BLaER1 (cell line): ENCODE measurements at regions not wholly inside any gene's neighbourhood (a gene's known extent, or its start where the extent isn't known, plus 50 kb on each side); places are given as distances from the start of the nearest gene placed in this dataset.
"Not testable (repeated sequence)": the region's sequence is repeated elsewhere in the genome, so short reads cannot be mapped to it uniquely, and the experiment has no call there.

Experiments used
- H3K27ac ChIP-seq: shearing (Covaris generic); formaldehyde crosslinking; 2 replicates; pipeline ENCODE4 v1.8.1; 2022
- H3K27me3 ChIP-seq: shearing (Covaris generic); formaldehyde crosslinking; 2 replicates; pipeline ENCODE4 v1.8.1; 2022
- H3K36me3 ChIP-seq: shearing (Covaris generic); formaldehyde crosslinking; 2 replicates; pipeline ENCODE4 v1.8.1; 2022
- H3K4me1 ChIP-seq: shearing (Covaris generic); formaldehyde crosslinking; 2 replicates; pipeline ENCODE4 v1.8.1; 2022
- H3K4me2 ChIP-seq: shearing (Covaris generic); formaldehyde crosslinking; 2 replicates; pipeline ENCODE4 v1.8.1; 2022
- H3K4me3 ChIP-seq: shearing (Covaris generic); formaldehyde crosslinking; 2 replicates; pipeline ENCODE4 v1.8.1; 2022
- H3K9ac ChIP-seq: shearing (Covaris generic); formaldehyde crosslinking; 2 replicates; pipeline ENCODE4 v1.8.1; 2022
- H3K9me3 ChIP-seq: shearing (Covaris generic); formaldehyde crosslinking; 2 replicates; pipeline ENCODE4 v1.8.1; 2022
- H4K20me1 ChIP-seq: shearing (Covaris generic); formaldehyde crosslinking; 2 replicates; pipeline ENCODE4 v1.8.1; 2022
- Cebpa-rat ChIP-seq: shearing (Covaris generic); IDR thresholded peaks from 2 replicates; pipeline ENCODE4 v1.8.1; 2022

DNA sequence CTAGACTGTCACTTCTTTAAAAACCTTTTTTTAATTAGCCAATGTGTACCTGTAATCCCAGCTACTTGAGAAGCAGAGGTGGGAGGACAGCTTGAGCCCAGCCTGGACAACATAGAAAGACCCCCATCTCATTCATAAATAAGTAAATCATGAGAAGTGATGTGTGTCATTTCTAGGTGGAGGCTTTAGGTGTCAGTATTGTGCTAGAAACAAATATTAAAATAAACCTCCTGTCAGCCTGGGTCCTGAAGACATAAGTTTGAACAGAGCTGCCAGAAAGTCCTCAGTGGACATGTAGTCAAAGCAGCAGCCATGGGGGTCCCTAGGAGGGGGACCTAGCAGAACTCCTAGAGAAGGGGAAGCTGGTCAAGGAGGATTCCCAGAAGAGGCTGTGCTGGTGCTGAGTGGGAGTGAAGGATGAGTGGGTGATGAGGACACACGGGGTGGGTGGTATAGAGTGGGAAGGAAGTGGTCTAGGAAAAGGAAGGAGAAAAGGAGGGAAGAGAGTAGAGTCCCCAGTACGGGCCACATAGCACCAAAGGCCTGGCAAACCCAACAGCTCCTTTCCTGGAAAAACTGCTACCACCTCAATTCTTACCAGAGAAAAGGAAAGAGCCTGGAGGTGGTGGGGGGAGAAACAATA is 316.6 kb upstream of the NCKAP5 start:
- Histone ChIP-seq H3K4me1 (peaks cover 24% of the 10 kb centered on the region), H3K4me3 (no peak overlapping the region), H3K9me3 (no peaks in the 10 kb centered on the region), H3K9ac (no peak overlapping the region), H4K20me1 (no peaks in the 10 kb centered on the region), H3K36me3 (no peaks in the 10 kb centered on the region), H3K27me3 (no peaks in the 10 kb centered on the region), H3K27ac (no peak overlapping the region), H3K4me2 (peak overlapping the region; percentile 22; the same call in 1 of the 2 replicates)
- TF ChIP-seq Cebpa-rat: no peak

DNA sequence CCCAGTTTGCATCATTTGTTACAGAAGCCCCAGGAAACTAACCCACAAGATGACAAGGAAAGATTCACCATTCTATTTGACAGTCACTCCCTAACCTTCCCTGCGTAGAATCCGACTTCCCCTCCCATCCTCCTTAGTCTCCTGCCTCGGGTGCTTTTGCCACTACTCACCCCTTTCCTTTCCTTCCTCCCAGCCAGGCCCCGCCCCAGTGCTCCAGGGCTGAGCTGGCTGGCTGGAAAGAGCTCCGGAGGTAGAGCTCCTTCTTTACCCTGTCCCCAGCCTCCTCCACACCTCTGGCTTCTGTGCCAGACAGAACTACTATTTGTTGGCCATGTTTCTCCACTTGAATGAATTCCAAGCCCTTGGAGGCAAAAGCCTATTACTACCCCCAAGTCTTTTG is 317.6 kb upstream of the NCKAP5 start:
- Histone ChIP-seq H3K4me1 (peaks cover 24% of the 10 kb centered on the region), H3K9ac (no peak overlapping the region), H3K36me3 (no peaks in the 10 kb centered on the region), H3K4me2 (no peak overlapping the region), H3K9me3 (no peaks in the 10 kb centered on the region), H3K27me3 (no peaks in the 10 kb centered on the region), H3K4me3 (no peak overlapping the region), H4K20me1 (no peaks in the 10 kb centered on the region), H3K27ac (no peak overlapping the region)
- no peak for TF ChIP-seq Cebpa-rat

DNA sequence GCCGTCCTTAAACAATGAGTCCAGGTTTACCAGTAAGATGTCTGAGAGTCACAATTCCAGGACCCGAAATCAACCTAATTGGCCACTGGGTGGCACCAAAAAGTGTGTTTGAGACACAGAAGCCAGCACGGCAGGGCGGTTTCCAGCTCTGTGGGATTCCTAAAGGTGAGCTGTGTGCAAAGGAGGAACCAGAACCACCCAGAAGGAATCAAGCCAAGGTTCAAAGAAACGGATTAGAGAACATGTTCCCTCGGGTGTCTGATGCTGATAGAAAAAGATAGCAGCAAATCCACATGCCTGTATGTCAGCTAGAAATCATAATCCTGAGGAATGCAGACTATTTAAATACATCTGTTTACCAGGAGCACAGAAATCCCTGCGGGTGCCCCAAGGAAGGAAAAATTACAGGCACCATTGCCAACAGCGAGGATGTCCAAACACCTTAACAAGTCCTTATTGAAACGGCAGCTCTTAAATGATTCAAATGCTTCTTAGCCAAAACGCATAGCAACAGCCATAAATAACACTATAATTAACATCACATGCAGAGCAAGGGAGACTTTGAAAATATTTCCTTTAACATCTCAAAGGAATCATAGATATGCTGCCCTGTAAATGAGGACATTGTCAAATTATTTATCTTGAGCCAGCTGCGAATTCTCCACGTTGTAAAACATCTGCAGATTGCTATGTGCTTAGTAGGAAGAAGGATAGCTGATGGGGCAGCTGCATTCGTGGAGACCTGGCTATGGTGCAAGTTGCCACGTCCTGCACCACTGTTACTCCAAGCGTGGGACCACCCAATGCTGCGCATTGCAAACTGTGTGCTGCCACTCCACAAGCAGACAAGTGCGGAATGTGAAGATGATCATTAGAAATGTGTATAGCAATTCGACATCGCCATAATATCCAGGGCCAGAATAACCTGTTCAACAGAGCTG is 318.7 kb upstream of the NCKAP5 start:
- H3K4me3 ChIP-seq: no peak overlapping the region
- TF ChIP-seq Cebpa-rat: no peak
- H3K27ac ChIP-seq: no peak overlapping the region
- peaks cover 24% of the 10 kb centered on the region for H3K4me1 ChIP-seq
- H3K9ac ChIP-seq: no peak overlapping the region
- no peaks in the 10 kb centered on the region for H3K27me3 ChIP-seq
- no peaks in the 10 kb centered on the region for H3K9me3 ChIP-seq
- H4K20me1 ChIP-seq: no peaks in the 10 kb centered on the region
- no peaks in the 10 kb centered on the region for H3K36me3 ChIP-seq
- H3K4me2 ChIP-seq: no peak overlapping the region

DNA sequence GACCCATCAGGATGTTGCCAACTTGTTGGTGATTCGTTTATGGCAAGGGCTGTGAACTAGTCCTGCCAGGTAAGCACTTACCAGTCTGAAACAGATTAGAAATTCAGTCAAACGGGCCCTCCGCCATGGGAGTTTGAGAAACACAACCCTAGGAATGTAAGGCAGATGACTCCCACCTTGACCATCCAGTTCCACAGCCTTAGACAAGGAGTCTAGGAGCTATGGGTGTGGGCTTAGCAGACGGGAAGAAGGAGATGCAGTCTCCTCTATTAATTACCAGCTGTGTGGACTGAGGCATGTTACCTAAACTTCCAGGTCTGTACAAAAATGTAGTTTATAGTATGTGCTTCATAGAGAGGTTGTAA is 319.4 kb upstream of the NCKAP5 start:
- H3K4me3 ChIP-seq: no peak overlapping the region
- H3K9me3 ChIP-seq: peaks cover under 1% of the 10 kb centered on the region; the same call in 1 of the 2 replicates
- no peaks in the 10 kb centered on the region for H3K36me3 ChIP-seq
- H3K4me2 ChIP-seq: no peak overlapping the region
- H3K9ac ChIP-seq: no peak overlapping the region
- no peak for TF ChIP-seq Cebpa-rat
- H3K4me1 ChIP-seq: peaks cover 24% of the 10 kb centered on the region
- H3K27me3 ChIP-seq: no peaks in the 10 kb centered on the region
- no peaks in the 10 kb centered on the region for H4K20me1 ChIP-seq
- H3K27ac ChIP-seq: no peak overlapping the region

DNA sequence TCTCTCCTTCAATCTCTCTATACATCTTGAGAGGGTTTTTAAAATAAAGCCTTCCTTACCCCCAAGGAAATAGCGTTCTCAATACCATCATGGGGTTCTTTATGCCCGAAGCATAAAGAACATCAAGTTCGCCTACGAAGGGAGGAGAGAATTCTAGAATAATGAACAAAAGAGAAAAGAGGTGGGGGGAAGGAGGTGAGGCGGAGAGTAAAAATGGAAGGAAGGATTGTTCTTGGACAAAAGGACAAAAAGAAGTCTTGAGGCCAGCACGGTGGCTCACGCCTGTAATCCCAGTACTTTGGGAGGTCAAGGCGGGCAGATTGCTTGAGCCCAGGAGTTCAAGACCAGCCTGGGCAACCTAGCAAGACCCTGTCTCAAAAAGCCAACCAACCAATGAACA is 319.8 kb upstream of the NCKAP5 start:
- Histone ChIP-seq H3K4me3 (no peak overlapping the region), H4K20me1 (no peaks in the 10 kb centered on the region), H3K27ac (no peak overlapping the region), H3K36me3 (no peaks in the 10 kb centered on the region), H3K27me3 (no peaks in the 10 kb centered on the region), H3K9me3 (peaks cover 5% of the 10 kb centered on the region), H3K4me2 (no peak overlapping the region), H3K4me1 (peaks cover 24% of the 10 kb centered on the region), H3K9ac (no peak overlapping the region)
- no peak for TF ChIP-seq Cebpa-rat

DNA sequence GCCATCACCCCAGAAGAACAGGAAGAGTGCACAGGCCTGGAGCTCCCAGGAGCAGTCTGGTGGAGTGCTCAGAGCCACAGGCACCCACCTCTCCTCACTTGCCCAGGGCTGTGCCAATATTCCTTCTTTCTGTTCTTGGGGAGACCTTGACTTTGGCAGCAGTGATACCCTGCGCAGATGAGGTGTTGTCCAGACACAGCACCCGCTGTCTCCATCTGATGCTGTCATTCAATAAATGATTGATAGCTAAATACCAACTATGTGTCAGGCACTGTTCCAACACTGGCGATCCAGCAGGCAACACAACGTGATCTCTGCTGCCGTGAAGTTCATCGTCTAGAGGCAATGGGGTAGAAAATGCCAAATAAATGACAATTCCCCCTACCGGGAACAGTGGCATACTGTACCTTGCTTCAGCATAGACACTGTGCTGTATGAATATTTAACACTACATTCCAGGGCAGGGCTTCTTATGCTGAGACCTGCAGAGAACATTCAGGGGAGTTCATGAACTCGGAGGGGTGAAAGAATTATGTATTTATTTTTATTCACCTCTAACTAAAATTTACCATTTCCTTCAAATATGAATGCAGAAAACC is 320.5 kb upstream of the NCKAP5 start:
- Histone ChIP-seq H3K27ac (no peak overlapping the region), H3K4me1 (peaks cover 24% of the 10 kb centered on the region), H3K27me3 (no peaks in the 10 kb centered on the region), H3K4me2 (no peak overlapping the region), H3K9me3 (peaks cover 12% of the 10 kb centered on the region), H3K36me3 (no peaks in the 10 kb centered on the region), H3K4me3 (no peak overlapping the region), H3K9ac (no peak overlapping the region), H4K20me1 (no peaks in the 10 kb centered on the region)
- TF ChIP-seq Cebpa-rat: no peak

DNA sequence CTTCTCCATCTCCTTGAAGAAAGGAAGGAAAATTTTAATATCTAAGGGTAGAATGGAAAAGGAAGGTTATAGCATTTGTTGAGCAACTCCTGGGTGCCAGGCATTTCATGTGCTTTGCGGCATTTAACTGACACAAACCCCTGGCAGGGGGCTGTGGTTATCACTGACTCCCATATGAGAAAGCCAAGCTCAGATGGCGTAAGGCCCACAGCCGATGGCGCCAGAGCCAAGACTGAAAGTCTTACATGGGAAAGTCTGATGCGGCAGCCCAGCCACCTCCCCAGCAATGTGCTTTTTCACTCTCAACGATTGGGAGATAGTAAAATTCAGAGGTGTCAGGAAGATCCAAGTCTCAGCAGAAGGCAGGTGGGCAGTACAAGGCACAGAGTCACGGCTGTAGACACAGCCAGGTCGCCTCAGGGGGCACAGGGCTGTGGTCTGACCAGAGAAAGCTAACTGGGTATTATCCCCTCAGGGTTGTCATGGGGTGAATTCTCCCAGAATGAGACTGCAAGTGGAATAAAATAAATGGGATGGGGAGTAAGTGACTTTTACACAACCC is 324.2 kb upstream of the NCKAP5 start:
- H4K20me1 ChIP-seq: no peaks in the 10 kb centered on the region

DNA sequence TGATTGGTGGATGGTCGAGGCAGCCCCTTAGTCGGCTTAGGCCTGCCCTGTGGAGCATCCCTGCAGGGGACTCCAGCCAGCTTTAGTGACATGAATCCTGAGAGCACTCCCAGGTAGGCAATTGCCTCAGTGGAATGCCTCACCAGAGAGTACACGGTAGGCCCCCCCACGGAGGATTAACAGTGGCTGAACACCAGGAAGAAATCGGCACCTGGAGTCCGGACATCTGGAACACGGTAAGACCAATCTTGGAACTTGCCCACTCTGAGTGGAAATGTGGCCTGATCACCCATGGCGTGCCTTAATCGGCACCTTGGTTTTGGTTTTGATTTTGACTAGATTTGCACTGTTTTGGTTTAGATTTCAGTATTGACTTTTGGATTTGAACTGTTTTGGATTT is 326.2 kb upstream of the NCKAP5 start:
- no peak overlapping the region for H3K4me3 ChIP-seq
- no peak overlapping the region for H3K27ac ChIP-seq
- no peaks in the 10 kb centered on the region for H3K36me3 ChIP-seq
- no peaks in the 10 kb centered on the region for H3K27me3 ChIP-seq
- TF ChIP-seq Cebpa-rat: no peak
- no peak overlapping the region for H3K4me2 ChIP-seq
- no peak overlapping the region for H3K9ac ChIP-seq
- H3K9me3 ChIP-seq: peaks cover 29% of the 10 kb centered on the region
- H3K4me1 ChIP-seq: no peaks in the 10 kb centered on the region
- no peaks in the 10 kb centered on the region for H4K20me1 ChIP-seq

More for the DNA sequence above, 324.2 kb upstream of the NCKAP5 start:
- H3K4me2 ChIP-seq: no peak overlapping the region
- H3K9ac ChIP-seq: no peak overlapping the region
- H3K36me3 ChIP-seq: no peaks in the 10 kb centered on the region
- H3K4me3 ChIP-seq: no peak overlapping the region
- H3K27ac ChIP-seq: no peak overlapping the region
- no peak for TF ChIP-seq Cebpa-rat
- peaks cover 26% of the 10 kb centered on the region for H3K9me3 ChIP-seq
- H3K4me1 ChIP-seq: peaks cover under 1% of the 10 kb centered on the region; the same call in 1 of the 2 replicates
- H3K27me3 ChIP-seq: no peaks in the 10 kb centered on the region

DNA sequence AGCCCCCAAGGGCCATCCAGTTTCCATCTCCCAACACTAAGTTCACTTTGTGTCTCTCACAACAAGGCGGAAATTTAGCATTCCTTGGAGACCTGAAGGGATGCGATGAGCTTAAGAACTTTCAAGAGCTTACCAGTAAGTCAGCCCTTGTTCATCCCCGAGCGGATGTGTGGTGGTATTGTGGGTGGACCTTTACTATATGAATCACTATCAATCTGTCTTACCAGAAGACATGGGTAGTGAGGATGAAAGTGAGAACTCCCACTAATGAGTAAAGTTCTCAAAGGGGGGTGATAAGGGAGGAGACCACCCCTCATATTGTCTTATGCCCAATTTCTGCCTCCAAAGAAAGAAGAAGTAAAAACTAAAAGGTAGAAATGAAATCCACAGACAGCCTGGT is 329.6 kb upstream of the NCKAP5 start:
- not testable (repeated sequence) for H3K27ac ChIP-seq, H3K4me1 ChIP-seq, H3K9ac ChIP-seq, H4K20me1 ChIP-seq, H3K4me2 ChIP-seq, H3K4me3 ChIP-seq, H3K27me3 ChIP-seq, H3K36me3 ChIP-seq
- peaks cover 26% of the 10 kb centered on the region for H3K9me3 ChIP-seq

DNA sequence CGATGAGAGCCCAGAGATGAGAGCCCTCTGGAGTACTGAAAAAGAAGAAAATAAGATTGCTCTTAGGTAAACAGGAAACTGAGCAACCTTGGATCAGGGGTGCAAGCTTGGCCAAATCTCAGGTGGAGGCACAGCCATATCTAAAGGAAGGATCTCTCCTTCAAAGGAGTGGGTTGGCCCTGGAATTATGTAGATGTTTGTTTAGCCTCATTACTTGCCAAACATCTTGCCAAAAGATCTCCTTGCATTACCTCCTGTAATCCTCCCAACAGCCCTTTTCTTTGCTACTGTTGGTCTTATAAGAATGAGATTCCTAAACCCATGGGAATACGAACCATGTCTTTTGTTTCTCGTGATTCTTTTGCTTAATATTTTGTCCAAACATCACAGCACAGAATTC is 332.6 kb upstream of the NCKAP5 start:
- TF ChIP-seq Cebpa-rat: no peak

More for the DNA sequence above, 332.6 kb upstream of the NCKAP5 start:
- Histone ChIP-seq H3K36me3 (no peaks in the 10 kb centered on the region), H3K9me3 (peaks cover 4% of the 10 kb centered on the region; the same call in 1 of the 2 replicates), H3K27me3 (no peaks in the 10 kb centered on the region), H3K4me3 (no peak overlapping the region), H4K20me1 (no peaks in the 10 kb centered on the region), H3K4me1 (no peaks in the 10 kb centered on the region), H3K4me2 (no peak overlapping the region), H3K27ac (no peak overlapping the region), H3K9ac (no peak overlapping the region)
